GM19395 (cell line): ENCODE measurements at regions not wholly inside any gene's neighbourhood (a gene's known extent, or its start where the extent isn't known, plus 50 kb on each side); places are given as distances from the start of the nearest gene placed in this dataset.

Experiments
- ATAC-seq: cut with Tn5 transposase; IDR thresholded peaks from one replicate; pipeline ENCODE4 v1.9.1; 2021; ENCODE audit warnings: mild to moderate bottlenecking, moderate library complexity; ENCODE audit not compliant: unreplicated experiment

DNA sequence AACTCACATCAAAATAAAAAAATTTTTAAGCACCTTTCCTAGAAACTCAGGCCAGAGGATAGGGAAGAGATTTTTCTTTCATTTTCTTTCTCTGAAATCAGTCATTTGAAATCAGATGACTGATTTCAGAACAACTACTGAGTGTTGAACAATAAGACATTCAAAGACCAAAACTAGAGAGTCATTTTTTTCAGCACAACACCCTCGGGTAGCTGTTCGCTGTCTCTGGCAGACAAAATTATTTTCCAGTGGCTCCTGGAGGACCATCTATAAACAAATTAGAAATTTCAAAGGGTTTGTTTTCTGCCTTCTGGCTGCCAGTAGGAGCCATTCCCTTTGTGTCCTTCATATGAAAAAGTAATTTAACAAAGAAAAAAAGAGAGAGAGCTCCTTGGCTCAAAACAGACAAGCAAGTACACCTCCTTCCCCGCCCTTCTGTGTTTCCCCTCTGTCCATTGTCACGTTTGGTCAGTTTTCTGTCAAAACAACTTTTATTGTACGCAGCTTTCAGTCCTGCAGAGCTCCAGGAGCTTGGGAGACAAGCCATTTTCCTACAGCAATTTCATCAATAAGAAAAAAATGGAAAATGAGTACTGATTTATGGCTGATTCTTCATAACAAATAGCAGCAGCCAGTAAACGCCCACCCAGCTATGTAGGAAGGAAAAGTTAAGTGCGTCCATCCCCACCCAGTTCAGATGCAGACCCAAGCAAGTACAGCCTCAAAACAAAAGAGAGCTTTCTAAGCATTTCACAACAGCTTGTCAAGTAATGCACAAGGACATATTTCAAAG lies 405.2 kb downstream of the ZNF608 start:
- ATAC-seq: peak; percentile 73

GRCh38 chr5:124337996-124338395 lies 408.4 kb downstream of the ZNF608 start:
- no peak for ATAC-seq

GRCh38 chr5:124333298-124333979 lies 413.0 kb downstream of the ZNF608 start:
- no peak for ATAC-seq

DNA sequence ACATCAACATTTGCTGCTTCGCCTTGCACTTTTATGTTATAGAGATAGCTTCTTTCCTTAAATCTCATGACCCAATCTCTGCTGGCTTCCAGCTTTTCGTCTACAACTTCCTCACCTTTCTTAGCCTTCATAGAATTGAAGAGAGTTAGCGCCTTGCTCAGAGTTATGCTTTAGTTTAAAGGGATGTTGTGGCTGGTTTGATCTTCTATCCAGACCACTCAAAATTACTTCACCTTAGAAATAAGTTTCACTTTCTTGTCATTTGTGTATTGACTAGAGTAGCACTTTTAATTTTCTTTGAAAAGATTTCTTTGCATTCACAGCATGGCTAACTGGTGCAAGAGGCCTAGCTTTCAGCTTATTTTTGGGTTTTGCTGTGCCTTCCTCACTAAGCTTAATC lies 414.2 kb downstream of the ZNF608 start:
- no peak for ATAC-seq

DNA sequence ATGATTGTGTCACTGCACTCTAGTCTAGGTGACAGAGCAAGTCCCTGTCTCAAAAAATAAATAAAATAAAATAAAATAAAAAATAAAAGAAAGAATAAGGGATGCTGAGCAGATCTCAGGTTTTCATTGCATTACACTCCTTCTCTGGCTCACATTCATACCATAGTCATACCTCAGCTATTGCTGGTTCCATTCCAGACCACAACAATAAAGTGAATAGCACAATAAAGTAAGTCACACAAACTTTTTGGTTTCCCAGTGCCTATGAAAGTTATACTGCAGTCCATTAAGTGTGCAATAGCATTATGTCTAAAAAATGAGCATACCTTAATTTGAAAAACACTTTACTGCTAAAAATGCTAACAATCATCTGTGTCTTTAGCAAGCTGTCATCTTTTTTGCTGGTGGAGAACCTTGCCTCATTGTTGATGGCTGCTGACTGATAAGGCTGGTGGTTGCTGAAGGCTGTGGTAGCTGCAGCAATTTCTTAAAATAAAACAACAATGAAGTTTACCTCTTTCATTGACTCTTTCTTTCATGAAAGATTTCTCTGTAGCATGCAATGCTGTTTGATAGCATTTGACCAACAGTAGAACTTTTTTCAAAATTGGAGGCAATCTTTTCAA lies 415.7 kb downstream of the ZNF608 start:
- no peak for ATAC-seq

- ATAC-seq: no peak
These were observed 418.2 kb downstream of the ZNF608 start for GRCh38 chr5:124328201-124328600.

DNA sequence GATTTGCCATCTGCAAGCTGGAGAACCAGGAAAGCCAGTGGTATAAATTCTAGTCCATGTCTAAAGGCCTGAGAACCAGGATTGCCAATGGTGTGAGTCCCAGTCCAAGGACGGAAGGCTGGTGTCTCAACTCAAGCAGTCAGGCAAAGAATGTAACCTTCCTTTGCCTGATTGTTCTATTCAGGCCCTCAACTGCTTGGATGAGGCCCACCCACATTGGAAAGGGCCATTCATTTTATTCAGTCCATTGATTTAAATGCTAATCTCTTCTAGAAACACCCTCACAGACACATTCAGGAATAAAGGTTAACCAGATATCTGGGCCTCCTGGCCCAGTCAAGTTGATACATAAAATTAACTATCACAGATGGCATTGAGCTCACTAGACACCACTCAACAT lies 427.8 kb downstream of the ZNF608 start:
- ATAC-seq: no peak

DNA sequence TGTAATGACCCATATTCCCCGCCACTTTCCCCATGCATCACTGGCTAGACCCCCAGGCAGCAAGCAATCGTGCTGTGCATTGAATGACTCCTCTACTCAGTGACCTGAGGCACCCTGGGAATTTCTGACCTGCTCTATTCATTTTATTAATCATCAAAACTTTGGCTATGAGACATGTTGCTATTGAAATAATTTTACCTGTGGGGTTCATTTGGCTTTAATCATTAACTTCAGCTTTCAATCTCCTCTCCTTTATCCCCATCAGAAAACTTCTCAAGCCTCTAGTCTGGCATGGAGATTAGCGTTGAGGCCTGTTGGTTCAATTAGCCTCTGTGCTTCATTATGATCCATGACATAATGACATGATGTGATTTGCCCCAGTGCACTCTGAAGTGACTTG lies 429.0 kb downstream of the ZNF608 start:
- ATAC-seq: no peak

DNA sequence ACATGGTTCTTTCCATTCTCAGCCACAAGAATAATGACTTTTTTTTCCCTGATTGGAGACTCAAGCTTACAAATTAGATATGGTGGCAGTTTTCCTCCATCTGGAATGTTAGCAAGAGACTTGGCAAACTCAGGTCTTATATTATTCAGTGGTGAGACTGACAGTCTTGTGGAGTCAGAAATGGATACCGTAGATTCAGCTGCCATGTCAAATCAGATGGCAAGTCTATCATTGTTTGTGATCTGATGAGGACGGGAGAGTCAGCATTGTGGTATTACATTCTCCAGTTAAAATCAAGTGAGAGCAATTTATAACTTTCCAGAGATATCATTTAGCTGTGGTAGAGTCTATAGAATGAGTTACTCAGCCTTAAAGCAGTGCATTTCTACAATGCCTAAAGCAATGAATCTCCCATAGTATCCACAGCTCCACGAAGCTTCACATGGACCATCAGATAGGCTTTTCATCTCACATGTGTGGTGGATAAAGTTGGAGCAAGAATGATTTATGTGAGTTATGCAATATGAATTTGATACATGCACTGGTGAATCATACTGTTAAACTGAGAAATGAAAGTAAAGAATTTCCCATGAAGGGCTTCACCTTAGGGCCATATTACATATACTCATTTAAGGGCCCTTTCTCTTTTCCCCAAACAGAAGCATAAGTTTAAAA lies 430.6 kb downstream of the ZNF608 start:
- no peak for ATAC-seq

DNA sequence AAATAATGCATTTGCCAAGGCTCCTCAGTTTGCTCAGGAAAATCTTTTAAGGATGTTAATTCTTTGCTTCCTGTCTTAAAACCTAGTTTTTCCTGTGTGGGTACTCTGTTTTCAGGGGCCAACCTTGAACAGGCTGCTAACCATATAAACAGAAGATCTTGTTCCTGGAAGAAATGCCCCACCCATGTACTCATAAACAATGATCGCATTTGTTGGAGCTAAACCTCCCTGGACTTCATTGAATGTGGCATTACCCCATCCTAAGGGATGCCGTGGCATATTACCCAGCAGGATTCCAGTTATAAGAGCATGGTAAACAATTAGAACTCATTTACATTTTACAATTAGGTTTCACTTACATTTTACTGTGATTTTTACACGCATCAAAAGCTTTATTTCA lies 436.0 kb downstream of the ZNF608 start:
- no peak for ATAC-seq

DNA sequence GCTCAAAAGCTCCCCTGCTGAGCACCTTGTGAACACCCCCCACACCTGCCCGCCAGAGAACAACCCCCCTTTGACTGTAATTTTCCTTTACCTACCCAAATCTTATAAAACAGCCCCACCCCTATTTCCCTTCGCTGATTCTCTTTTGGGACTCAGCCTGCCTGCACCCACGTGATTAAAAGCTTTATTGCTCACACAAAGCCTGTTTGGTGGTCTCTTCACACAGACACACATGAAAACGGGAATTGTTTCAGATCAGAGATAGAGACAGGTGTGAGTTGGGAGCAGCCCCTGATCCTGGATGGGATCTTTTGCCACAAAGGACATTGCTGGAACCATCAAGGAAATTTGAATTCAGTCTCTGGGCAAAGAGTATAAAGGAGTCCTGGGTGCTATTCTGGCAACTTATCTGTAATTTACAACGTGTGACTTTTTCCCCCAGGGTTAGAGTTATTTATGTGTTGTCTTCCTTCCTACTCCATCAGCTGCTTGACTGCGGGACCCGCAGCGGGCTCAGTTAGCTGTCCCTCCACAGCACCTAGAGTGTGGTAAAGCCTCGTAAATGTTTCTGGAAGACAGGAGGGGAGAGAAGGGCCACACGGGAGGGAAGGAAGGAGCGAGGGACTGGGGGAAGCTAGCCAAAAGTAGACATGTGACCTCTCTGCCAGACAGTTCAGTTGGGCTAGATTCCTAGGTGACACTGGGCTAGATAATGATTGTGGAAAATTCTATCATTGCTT lies 437.0 kb downstream of the ZNF608 start:
- no peak for ATAC-seq

DNA sequence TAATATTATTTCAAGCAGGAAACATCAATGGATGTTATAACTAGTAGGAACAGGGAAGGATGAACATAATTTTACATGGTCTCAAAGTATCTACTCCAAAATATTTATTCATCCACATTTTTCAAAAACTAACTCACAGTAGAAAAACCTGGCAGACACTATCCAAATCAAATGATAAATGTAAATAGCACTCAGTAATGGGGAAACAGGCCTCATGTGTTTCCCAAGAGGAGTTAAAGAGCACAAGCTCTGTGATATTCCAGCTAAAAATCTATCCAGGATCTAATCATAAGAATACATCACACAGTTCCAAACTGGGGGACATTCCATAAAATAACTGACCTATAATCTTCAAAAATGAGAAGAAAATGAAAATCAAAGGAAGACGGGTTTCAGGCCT lies 443.1 kb downstream of the ZNF608 start:
- ATAC-seq: no peak

GRCh38 chr5:124302533-124302932 lies 443.9 kb downstream of the ZNF608 start:
- ATAC-seq: no peak

GRCh38 chr5:124301850-124302249 lies 444.6 kb downstream of the ZNF608 start:
- ATAC-seq: no peak

DNA sequence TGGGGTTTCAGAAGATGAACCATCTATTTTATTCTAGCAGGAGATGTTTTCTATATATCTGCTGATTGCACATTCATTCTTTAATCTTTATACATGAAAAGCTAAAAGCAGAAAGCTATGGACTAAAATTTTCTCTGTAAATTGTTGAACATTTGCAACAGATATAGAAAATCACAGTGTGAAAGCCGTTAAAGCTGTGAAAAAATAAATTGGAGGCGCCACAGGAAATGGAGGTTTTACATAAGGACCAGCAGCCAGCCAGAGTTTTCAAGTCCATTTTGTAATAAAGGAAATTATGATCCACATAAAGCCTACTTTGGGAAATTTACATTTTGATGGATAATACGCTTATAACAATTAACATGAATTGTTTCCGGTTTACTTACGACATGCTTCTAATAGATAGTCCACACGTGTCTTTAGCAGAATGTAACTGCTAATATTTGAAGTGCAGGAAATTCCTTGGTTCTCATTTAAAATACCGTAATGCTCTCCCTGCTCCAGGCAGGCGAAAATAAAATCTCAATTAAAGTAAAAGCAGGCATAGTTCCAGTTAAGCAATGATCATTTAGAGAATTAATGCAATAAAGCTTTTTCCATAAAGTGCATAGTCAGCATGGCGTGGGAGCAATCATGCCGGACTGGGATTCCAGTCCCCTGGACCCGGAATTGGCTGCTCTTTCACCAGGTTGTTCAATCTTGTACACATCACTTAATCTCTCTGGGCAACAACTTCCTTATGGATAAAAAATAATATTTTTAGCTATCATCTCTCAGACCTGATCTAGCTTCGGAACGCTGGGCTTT lies 445.4 kb downstream of the ZNF608 start:
- ATAC-seq: no peak

- ATAC-seq: no peak
These were observed 448.6 kb downstream of the ZNF608 start for GRCh38 chr5:124297826-124298225.

- no peak for ATAC-seq
These were observed 454.1 kb downstream of the ZNF608 start for GRCh38 chr5:124292322-124292855.

DNA sequence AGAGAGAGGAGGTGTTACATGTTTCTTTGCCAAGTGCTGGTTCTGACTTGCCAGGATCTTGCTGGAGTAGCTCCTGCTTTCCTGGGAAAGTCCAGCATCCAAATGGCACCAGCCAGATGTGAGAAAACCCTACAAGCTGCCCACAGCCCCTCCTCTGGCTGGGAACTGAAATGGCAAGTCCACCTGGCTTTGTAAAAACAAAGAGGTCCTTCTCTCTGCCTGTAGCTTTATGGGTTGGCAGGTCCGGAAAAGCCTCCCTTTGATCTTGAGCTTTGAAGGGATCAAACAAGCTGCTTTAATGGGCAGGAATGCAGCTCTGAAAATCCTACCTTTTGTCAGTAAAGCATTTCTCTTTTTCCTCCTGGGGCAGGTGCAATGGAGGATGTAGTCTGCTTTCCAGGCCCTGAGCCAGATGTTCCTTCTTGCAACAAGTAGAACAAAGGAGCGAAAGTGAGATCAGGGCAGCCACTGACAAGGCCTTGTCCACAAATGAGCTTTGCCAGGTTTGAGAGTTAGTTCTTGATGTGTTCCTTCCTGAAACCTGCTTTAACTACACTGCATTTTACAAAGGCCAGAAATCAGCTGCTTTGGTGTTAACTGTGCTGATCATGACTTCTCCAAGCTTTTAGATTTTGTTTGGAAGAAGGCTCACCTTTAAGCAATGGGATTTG lies 456.7 kb downstream of the ZNF608 start:
- no peak for ATAC-seq

- no peak for ATAC-seq
These were observed 457.3 kb downstream of the ZNF608 start for GRCh38 chr5:124289130-124289529.
